ENCODE measurements at regions not wholly inside any gene's neighbourhood (a gene's known extent, or its start where the extent isn't known, plus 50 kb on each side); places are given as distances from the start of the nearest gene placed in this dataset.

GRCh38 chr1:191851799-191852595 is 306.3 kb upstream of the RGS18 start:
- no peaks in the 10 kb centered on the region for H3K27me3 ChIP-seq (ENCODE audit: insufficient read depth, poor library complexity, severe bottlenecking)
- H3K36me3 ChIP-seq (ENCODE audit: low read depth), result no peaks in the 10 kb centered on the region
- no peaks in the 10 kb centered on the region for H3K9me3 ChIP-seq (ENCODE audit: severe bottlenecking)
- no peak for DNase-seq (ENCODE audit: low spot score)
- no peak overlapping the region for H3K27ac ChIP-seq (ENCODE audit: poor library complexity, severe bottlenecking)
- no peak for TF ChIP-seq CTCF (IDR thresholded peaks at IDR 0.05; ENCODE audit: poor library complexity, severe bottlenecking)
- peak; percentile 53; the same call in 2 of the 3 replicates for ATAC-seq (ENCODE audit: low read depth)
- no peaks in the 10 kb centered on the region for H3K4me1 ChIP-seq (ENCODE audit: insufficient read depth, poor library complexity, severe bottlenecking)
- no peak overlapping the region for H3K4me3 ChIP-seq (ENCODE audit: severe bottlenecking)

- no peak for TF ChIP-seq CTCF (IDR thresholded peaks at IDR 0.05; ENCODE audit: poor library complexity, severe bottlenecking)
- no peak for ATAC-seq (ENCODE audit: low read depth)
- Histone ChIP-seq H3K36me3 (ENCODE audit: low read depth) (no peaks in the 10 kb centered on the region), H3K4me3 (ENCODE audit: severe bottlenecking) (no peak overlapping the region), H3K4me1 (ENCODE audit: insufficient read depth, poor library complexity, severe bottlenecking) (no peaks in the 10 kb centered on the region), H3K27me3 (ENCODE audit: insufficient read depth, poor library complexity, severe bottlenecking) (no peaks in the 10 kb centered on the region), H3K27ac (ENCODE audit: poor library complexity, severe bottlenecking) (no peak overlapping the region), H3K9me3 (ENCODE audit: severe bottlenecking) (no peaks in the 10 kb centered on the region)
- no peak for DNase-seq (ENCODE audit: low spot score)
These were observed 305.4 kb upstream of the RGS18 start for GRCh38 chr1:191852907-191853306.

- ATAC-seq (ENCODE audit: low read depth) (no peak), DNase-seq (ENCODE audit: low spot score) (no peak)
- Histone ChIP-seq H3K27me3 (ENCODE audit: insufficient read depth, poor library complexity, severe bottlenecking) (no peaks in the 10 kb centered on the region), H3K27ac (ENCODE audit: poor library complexity, severe bottlenecking) (no peak overlapping the region), H3K36me3 (ENCODE audit: low read depth) (no peaks in the 10 kb centered on the region), H3K9me3 (ENCODE audit: severe bottlenecking) (no peaks in the 10 kb centered on the region), H3K4me3 (ENCODE audit: severe bottlenecking) (no peak overlapping the region), H3K4me1 (ENCODE audit: insufficient read depth, poor library complexity, severe bottlenecking) (no peaks in the 10 kb centered on the region)
- no peak for TF ChIP-seq CTCF (IDR thresholded peaks at IDR 0.05; ENCODE audit: poor library complexity, severe bottlenecking)
These were observed 300.7 kb upstream of the RGS18 start for GRCh38 chr1:191857600-191857999.

DNA sequence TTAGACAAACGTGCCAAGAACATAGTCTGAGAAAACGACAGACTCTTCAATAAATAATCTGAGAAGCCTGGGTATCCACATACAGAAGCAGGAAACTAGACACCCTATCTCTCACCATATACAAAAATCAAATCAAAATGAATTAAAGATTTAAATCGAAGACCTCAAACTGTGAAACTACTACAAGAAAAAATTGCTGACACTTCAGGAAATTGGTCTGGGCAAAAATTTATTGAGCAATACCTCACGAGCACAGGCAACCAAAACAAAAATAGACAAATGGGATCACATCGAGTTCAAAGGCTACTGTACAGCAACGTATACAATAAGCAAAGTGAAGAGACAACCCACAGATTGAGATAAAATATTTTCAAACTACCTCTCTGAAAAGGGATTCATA is 292.8 kb upstream of the RGS18 start:
- ATAC-seq (ENCODE audit: low read depth) (no peak), DNase-seq (ENCODE audit: low spot score) (no peak)
- no peaks in the 10 kb centered on the region for H3K36me3 ChIP-seq (ENCODE audit: low read depth)
- H3K4me1 ChIP-seq (ENCODE audit: insufficient read depth, poor library complexity, severe bottlenecking), result no peaks in the 10 kb centered on the region
- peaks cover 3% of the 10 kb centered on the region for H3K27me3 ChIP-seq (ENCODE audit: insufficient read depth, poor library complexity, severe bottlenecking)
- no peak for TF ChIP-seq CTCF (IDR thresholded peaks at IDR 0.05; ENCODE audit: poor library complexity, severe bottlenecking)
- H3K27ac ChIP-seq (ENCODE audit: poor library complexity, severe bottlenecking), result no peak overlapping the region
- H3K9me3 ChIP-seq (ENCODE audit: severe bottlenecking), result no peaks in the 10 kb centered on the region
- H3K4me3 ChIP-seq (ENCODE audit: severe bottlenecking), result no peak overlapping the region

- TF ChIP-seq CTCF (IDR thresholded peaks at IDR 0.05; ENCODE audit: poor library complexity, severe bottlenecking), result no peak
- Histone ChIP-seq H3K27ac (ENCODE audit: poor library complexity, severe bottlenecking) (no peak overlapping the region), H3K27me3 (ENCODE audit: insufficient read depth, poor library complexity, severe bottlenecking) (peaks cover 3% of the 10 kb centered on the region), H3K4me3 (ENCODE audit: severe bottlenecking) (no peak overlapping the region), H3K4me1 (ENCODE audit: insufficient read depth, poor library complexity, severe bottlenecking) (no peaks in the 10 kb centered on the region), H3K36me3 (ENCODE audit: low read depth) (no peaks in the 10 kb centered on the region), H3K9me3 (ENCODE audit: severe bottlenecking) (no peaks in the 10 kb centered on the region)
- no peak for DNase-seq (ENCODE audit: low spot score)
- no peak for ATAC-seq (ENCODE audit: low read depth)
These were observed 292.1 kb upstream of the RGS18 start for GRCh38 chr1:191866155-191866554.
